ENCODE measurements at regions not wholly inside any gene's neighbourhood (a gene's known extent, or its start where the extent isn't known, plus 50 kb on each side); places are given as distances from the start of the nearest gene placed in this dataset.

- no peak for FAIRE-seq
- no peak for DNase-seq (ENCODE audit: low spot score)
Measured at GRCh38 chr2:193943406-193943960, 1713.5 kb upstream of the SLC39A10 start.

- no peak for DNase-seq (ENCODE audit: low spot score)
- FAIRE-seq, result no peak
Measured at GRCh38 chr2:193935114-193935513, 1721.9 kb upstream of the SLC39A10 start.

GRCh38 chr2:193929131-193929530 is 1727.9 kb upstream of the SLC39A10 start:
- no peak for DNase-seq (ENCODE audit: low spot score)
- no peak for FAIRE-seq

GRCh38 chr2:193907561-193907960 is 1712.8 kb upstream of the TMEFF2 start:
- DNase-seq (ENCODE audit: low spot score) (no peak), FAIRE-seq (no peak)

- DNase-seq (ENCODE audit: low spot score) (no peak), FAIRE-seq (no peak)
Measured at GRCh38 chr2:193900292-193900691, 1705.6 kb upstream of the TMEFF2 start.

GRCh38 chr2:193895226-193895625 is 1700.5 kb upstream of the TMEFF2 start:
- DNase-seq (ENCODE audit: low spot score), result no peak
- FAIRE-seq, result no peak

- DNase-seq (ENCODE audit: low spot score) (no peak), FAIRE-seq (no peak)
Measured at GRCh38 chr2:193894081-193894480, 1699.3 kb upstream of the TMEFF2 start.

GRCh38 chr2:193891023-193891422 is 1696.3 kb upstream of the TMEFF2 start:
- FAIRE-seq, result no peak
- no peak for DNase-seq (ENCODE audit: low spot score)

GRCh38 chr2:193885419-193885818 is 1690.7 kb upstream of the TMEFF2 start:
- no peak for DNase-seq (ENCODE audit: low spot score)
- no peak for FAIRE-seq

GRCh38 chr2:193883820-193884219 is 1689.1 kb upstream of the TMEFF2 start:
- FAIRE-seq (no peak), DNase-seq (ENCODE audit: low spot score) (no peak)

- DNase-seq (ENCODE audit: low spot score) (no peak), FAIRE-seq (no peak)
Measured at GRCh38 chr2:193876980-193877379, 1682.2 kb upstream of the TMEFF2 start.

GRCh38 chr2:193869564-193869963 is 1674.8 kb upstream of the TMEFF2 start:
- FAIRE-seq, result no peak
- no peak for DNase-seq (ENCODE audit: low spot score)

- no peak for DNase-seq (ENCODE audit: low spot score)
- no peak for FAIRE-seq
Measured at GRCh38 chr2:193868833-193869232, 1674.1 kb upstream of the TMEFF2 start.

- DNase-seq (ENCODE audit: low spot score) (no peak), FAIRE-seq (no peak)
Measured at GRCh38 chr2:193868132-193868531, 1673.4 kb upstream of the TMEFF2 start.

- DNase-seq (ENCODE audit: low spot score), result no peak
- FAIRE-seq, result no peak
Measured at GRCh38 chr2:193867454-193867853, 1672.7 kb upstream of the TMEFF2 start.

GRCh38 chr2:193861557-193861956 is 1666.8 kb upstream of the TMEFF2 start:
- no peak for FAIRE-seq
- DNase-seq (ENCODE audit: low spot score), result no peak

GRCh38 chr2:193847991-193848390 is 1653.3 kb upstream of the TMEFF2 start:
- DNase-seq (ENCODE audit: low spot score), result no peak
- FAIRE-seq, result no peak

GRCh38 chr2:193847130-193847529 is 1652.4 kb upstream of the TMEFF2 start:
- FAIRE-seq (no peak), DNase-seq (ENCODE audit: low spot score) (no peak)

GRCh38 chr2:193845604-193846003 is 1650.9 kb upstream of the TMEFF2 start:
- DNase-seq (ENCODE audit: low spot score) (no peak), FAIRE-seq (no peak)

GRCh38 chr2:193843675-193844074 is 1648.9 kb upstream of the TMEFF2 start:
- DNase-seq (ENCODE audit: low spot score) (no peak), FAIRE-seq (no peak)

- no peak for DNase-seq (ENCODE audit: low spot score)
- no peak for FAIRE-seq
Measured at GRCh38 chr2:193841384-193842150, 1646.8 kb upstream of the TMEFF2 start.

- DNase-seq (ENCODE audit: low spot score) (no peak), FAIRE-seq (no peak)
Measured at GRCh38 chr2:193837111-193837738, 1642.5 kb upstream of the TMEFF2 start.
